ENCODE measurements at regions not wholly inside any gene's neighbourhood (a gene's known extent, or its start where the extent isn't known, plus 50 kb on each side); places are given as distances from the start of the nearest gene placed in this dataset.

DNA sequence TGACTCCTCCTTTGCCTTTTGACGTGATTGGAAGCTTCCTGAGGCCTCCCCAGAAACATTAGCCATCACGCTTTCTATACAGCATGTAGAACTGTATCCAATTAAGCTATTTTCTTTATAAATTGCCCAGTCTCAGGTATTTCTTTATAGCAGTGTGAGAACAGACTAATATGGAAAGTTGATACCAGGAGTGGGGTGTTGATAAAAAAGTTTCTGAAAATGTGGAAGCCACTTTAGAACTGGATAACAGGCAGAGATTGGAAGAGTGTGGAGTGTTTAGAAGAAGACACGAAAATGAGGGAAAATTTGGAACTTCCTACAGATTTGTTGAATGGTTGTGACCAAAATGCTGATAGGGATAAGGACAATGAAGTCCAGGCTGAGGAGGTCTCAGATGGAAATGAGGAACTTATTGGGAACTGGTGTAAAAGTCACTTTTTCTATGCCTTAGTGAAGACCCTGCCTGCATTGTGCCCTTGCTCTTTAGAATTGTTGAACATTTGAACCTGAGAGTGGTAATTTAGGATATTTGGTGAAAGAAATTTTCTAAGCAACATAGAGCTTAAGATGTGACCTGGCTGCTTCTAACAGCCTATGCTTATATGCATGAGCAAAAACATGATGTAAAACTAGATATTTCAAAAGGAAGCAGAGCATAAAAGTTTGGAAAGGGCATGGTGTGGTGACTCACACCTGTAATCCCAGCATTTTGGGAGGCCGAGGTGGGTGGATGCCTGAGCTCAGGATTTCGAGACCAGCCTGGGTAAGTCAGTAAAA, 969.7 kb downstream of the DSC3 start:
- POLR2A ChIA-PET = no interaction called here
- H3K4me3 ChIP-seq (ENCODE audit: low read depth, low read length) = no peak overlapping the region
- no peaks in the 10 kb centered on the region for H3K27me3 ChIP-seq (replicated peaks; ENCODE audit: control insufficient read depth, insufficient read depth, low read length)
- Mint-ChIP-seq H3K4me1 (ENCODE audit: low read depth, unreplicated experiment) (no peaks in the 10 kb centered on the region), H3K36me3 (ENCODE audit: insufficient read depth, unreplicated experiment) (no peaks in the 10 kb centered on the region), H3K9me3 (ENCODE audit: unreplicated experiment) (peaks cover 9% of the 10 kb centered on the region), H3K27ac (ENCODE audit: unreplicated experiment) (no peak overlapping the region), H3K4me3 (ENCODE audit: unreplicated experiment) (no peak overlapping the region), H3K27me3 (ENCODE audit: insufficient read depth, unreplicated experiment) (no peaks in the 10 kb centered on the region)
- no TSS peak for BruUV-seq (replicated peaks)
- CTCF ChIA-PET = no interaction called here
- DNase-seq = no peak
- H3K9me3 ChIP-seq = no peaks in the 10 kb centered on the region
- intact Hi-C loops (cut with micrococcal nuclease; ENCODE audit: unreplicated experiment) = no loop called here
- no peaks in the 10 kb centered on the region for H3K36me3 ChIP-seq (ENCODE audit: control insufficient read depth, insufficient read depth, low read length)
- TF ChIP-seq, protein P1, sequence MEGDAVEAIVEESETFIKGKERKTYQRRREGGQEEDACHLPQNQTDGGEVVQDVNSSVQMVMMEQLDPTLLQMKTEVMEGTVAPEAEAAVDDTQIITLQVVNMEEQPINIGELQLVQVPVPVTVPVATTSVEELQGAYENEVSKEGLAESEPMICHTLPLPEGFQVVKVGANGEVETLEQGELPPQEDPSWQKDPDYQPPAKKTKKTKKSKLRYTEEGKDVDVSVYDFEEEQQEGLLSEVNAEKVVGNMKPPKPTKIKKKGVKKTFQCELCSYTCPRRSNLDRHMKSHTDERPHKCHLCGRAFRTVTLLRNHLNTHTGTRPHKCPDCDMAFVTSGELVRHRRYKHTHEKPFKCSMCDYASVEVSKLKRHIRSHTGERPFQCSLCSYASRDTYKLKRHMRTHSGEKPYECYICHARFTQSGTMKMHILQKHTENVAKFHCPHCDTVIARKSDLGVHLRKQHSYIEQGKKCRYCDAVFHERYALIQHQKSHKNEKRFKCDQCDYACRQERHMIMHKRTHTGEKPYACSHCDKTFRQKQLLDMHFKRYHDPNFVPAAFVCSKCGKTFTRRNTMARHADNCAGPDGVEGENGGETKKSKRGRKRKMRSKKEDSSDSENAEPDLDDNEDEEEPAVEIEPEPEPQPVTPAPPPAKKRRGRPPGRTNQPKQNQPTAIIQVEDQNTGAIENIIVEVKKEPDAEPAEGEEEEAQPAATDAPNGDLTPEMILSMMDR (IDR thresholded peaks at IDR 0.05; ENCODE audit: insufficient read depth in 1 of 2, low read depth in 1 of 2, low read length in 1 of 2, severe bottlenecking in 1 of 2, unreplicated experiment in 1 of 2) = no peak
- no peaks in the 10 kb centered on the region for H3K4me1 ChIP-seq

DNA sequence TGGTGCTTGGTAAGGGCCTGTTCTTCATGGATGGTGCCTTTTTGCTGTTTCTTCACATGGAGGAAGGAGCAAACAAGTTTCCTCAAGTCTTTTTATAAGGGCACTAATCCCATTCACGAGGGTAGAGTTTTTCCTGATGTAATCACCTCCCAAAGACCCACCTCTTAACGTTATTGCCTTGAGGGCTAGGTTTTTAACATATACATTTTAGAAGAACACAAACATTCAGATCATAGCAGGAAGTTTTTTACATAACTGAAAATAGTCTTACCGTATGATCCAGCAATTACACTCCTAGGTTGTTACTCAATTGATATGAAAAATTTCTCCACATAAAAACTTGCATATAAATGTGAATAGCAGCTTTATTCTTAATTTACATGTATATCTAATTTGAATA, 976.3 kb downstream of the DSC3 start:
- no TSS peak for BruUV-seq (replicated peaks)

DNA sequence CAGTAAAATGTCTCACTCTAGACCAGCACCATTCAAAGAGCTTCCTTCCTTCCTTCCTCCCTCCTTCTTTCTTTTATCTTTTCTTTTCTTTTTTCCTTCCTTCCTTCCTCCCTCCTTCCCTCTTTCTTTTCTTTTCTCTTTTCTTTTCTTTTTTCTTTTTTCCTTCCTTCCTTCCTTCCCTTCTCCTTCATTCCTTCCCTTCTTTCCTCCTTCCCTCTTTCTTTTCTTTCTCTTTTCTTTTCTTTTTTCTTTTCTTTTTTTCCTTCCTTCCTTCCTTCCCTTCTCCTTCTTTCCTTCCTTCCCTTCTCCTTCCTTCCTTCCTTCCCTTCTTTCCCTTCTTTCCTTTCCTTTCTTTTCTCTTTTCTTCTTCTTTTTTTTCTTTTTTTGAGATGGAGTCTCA, 985.1 kb downstream of the DSC3 start:
- Histone ChIP-seq H3K4me1 (no peaks in the 10 kb centered on the region), H3K27me3 (replicated peaks; ENCODE audit: control insufficient read depth, insufficient read depth, low read length) (no peaks in the 10 kb centered on the region), H3K36me3 (ENCODE audit: control insufficient read depth, insufficient read depth, low read length) (no peaks in the 10 kb centered on the region), H3K9me3 (no peaks in the 10 kb centered on the region), H3K4me3 (ENCODE audit: low read depth, low read length) (no peak overlapping the region)
- no TSS peak for BruUV-seq (replicated peaks)
- H3K9me3 Mint-ChIP-seq (ENCODE audit: unreplicated experiment) = no peaks in the 10 kb centered on the region
- TF ChIP-seq, protein P1 (IDR thresholded peaks at IDR 0.05; ENCODE audit: insufficient read depth in 1 of 2, low read depth in 1 of 2, low read length in 1 of 2, severe bottlenecking in 1 of 2, unreplicated experiment in 1 of 2) = no peak
- POLR2A ChIA-PET = no interaction called here
- H3K27ac Mint-ChIP-seq (ENCODE audit: unreplicated experiment) = no peak overlapping the region
- DNase-seq = no peak
- intact Hi-C loops (cut with micrococcal nuclease; ENCODE audit: unreplicated experiment) = no loop called here
- H3K27me3 Mint-ChIP-seq (ENCODE audit: insufficient read depth, unreplicated experiment) = no peaks in the 10 kb centered on the region
- no peaks in the 10 kb centered on the region for H3K36me3 Mint-ChIP-seq (ENCODE audit: insufficient read depth, unreplicated experiment)
- CTCF ChIA-PET = no interaction called here
- no peak overlapping the region for H3K4me3 Mint-ChIP-seq (ENCODE audit: unreplicated experiment)
- H3K4me1 Mint-ChIP-seq (ENCODE audit: low read depth, unreplicated experiment) = no peaks in the 10 kb centered on the region

More for the DNA sequence above, 976.3 kb downstream of the DSC3 start:
- Mint-ChIP-seq H3K9me3 (ENCODE audit: unreplicated experiment) (no peaks in the 10 kb centered on the region), H3K4me3 (ENCODE audit: unreplicated experiment) (no peak overlapping the region), H3K4me1 (ENCODE audit: low read depth, unreplicated experiment) (no peaks in the 10 kb centered on the region), H3K27ac (ENCODE audit: unreplicated experiment) (no peak overlapping the region), H3K27me3 (ENCODE audit: insufficient read depth, unreplicated experiment) (no peaks in the 10 kb centered on the region), H3K36me3 (ENCODE audit: insufficient read depth, unreplicated experiment) (no peaks in the 10 kb centered on the region)
- TF ChIP-seq, protein P1 (IDR thresholded peaks at IDR 0.05; ENCODE audit: insufficient read depth in 1 of 2, low read depth in 1 of 2, low read length in 1 of 2, severe bottlenecking in 1 of 2, unreplicated experiment in 1 of 2) = no peak
- no peak for DNase-seq
- Histone ChIP-seq H3K4me3 (ENCODE audit: low read depth, low read length) (no peak overlapping the region), H3K9me3 (no peaks in the 10 kb centered on the region), H3K27me3 (replicated peaks; ENCODE audit: control insufficient read depth, insufficient read depth, low read length) (no peaks in the 10 kb centered on the region), H3K4me1 (no peaks in the 10 kb centered on the region), H3K36me3 (ENCODE audit: control insufficient read depth, insufficient read depth, low read length) (no peaks in the 10 kb centered on the region)
- intact Hi-C loops (cut with micrococcal nuclease; ENCODE audit: unreplicated experiment) = no loop called here
- ChIA-PET POLR2A (no interaction called here), CTCF (no interaction called here)
